ENCODE measurements at regions not wholly inside any gene's neighbourhood (a gene's known extent, or its start where the extent isn't known, plus 50 kb on each side); places are given as distances from the start of the nearest gene placed in this dataset.

GRCh38 chr3:168362661-168363247 is 267.0 kb upstream of the GOLIM4 start:
- no peak overlapping the region for H3K27ac ChIP-seq
- TF ChIP-seq CTCF (conservative IDR thresholded peaks at IDR 0.05) (no peak), ZFX (IDR thresholded peaks at IDR 0.05) (0 out of 2 replicates have a peak, but pooled peaks have one; percentile 11)

- H3K27ac ChIP-seq = no peak overlapping the region
- TF ChIP-seq CTCF (conservative IDR thresholded peaks at IDR 0.05) (no peak), ZFX (IDR thresholded peaks at IDR 0.05) (no peak)
Measured at GRCh38 chr3:168362156-168362555, 266.4 kb upstream of the GOLIM4 start.

- no peak overlapping the region for H3K27ac ChIP-seq
- TF ChIP-seq ZFX (IDR thresholded peaks at IDR 0.05) (no peak), CTCF (conservative IDR thresholded peaks at IDR 0.05) (no peak)
Measured at GRCh38 chr3:168360993-168361392, 265.3 kb upstream of the GOLIM4 start.

- H3K27ac ChIP-seq = no peak overlapping the region
- TF ChIP-seq CTCF (conservative IDR thresholded peaks at IDR 0.05) (no peak), ZFX (IDR thresholded peaks at IDR 0.05) (no peak)
Measured at GRCh38 chr3:168342946-168343850, 247.5 kb upstream of the GOLIM4 start.

GRCh38 chr3:168341956-168342936 is 246.5 kb upstream of the GOLIM4 start:
- H3K27ac ChIP-seq = no peak overlapping the region
- TF ChIP-seq CTCF (conservative IDR thresholded peaks at IDR 0.05) = no peak
- no peak for TF ChIP-seq ZFX (IDR thresholded peaks at IDR 0.05)

GRCh38 chr3:168341192-168341815 is 245.6 kb upstream of the GOLIM4 start:
- TF ChIP-seq ZFX (IDR thresholded peaks at IDR 0.05) = no peak
- no peak for TF ChIP-seq CTCF (conservative IDR thresholded peaks at IDR 0.05)
- no peak overlapping the region for H3K27ac ChIP-seq
